HG03175 (cell line): ENCODE measurements at regions not wholly inside any gene's neighbourhood (a gene's known extent, or its start where the extent isn't known, plus 50 kb on each side); places are given as distances from the start of the nearest gene placed in this dataset.
"Not testable (repeated sequence)": the region's sequence is repeated elsewhere in the genome, so short reads cannot be mapped to it uniquely, and the experiment has no call there.

Experiments used
- ATAC-seq: cut with Tn5 transposase; IDR thresholded peaks from one replicate; pipeline ENCODE4 v1.9.1; 2021; ENCODE audit warnings: mild to moderate bottlenecking, moderate library complexity; ENCODE audit not compliant: unreplicated experiment

- ATAC-seq: no peak
These were observed 384.2 kb upstream of the ZNF462 start for GRCh38 chr9:106478727-106479126.

- no peak for ATAC-seq
These were observed 383.3 kb upstream of the ZNF462 start for GRCh38 chr9:106479679-106480078.

DNA sequence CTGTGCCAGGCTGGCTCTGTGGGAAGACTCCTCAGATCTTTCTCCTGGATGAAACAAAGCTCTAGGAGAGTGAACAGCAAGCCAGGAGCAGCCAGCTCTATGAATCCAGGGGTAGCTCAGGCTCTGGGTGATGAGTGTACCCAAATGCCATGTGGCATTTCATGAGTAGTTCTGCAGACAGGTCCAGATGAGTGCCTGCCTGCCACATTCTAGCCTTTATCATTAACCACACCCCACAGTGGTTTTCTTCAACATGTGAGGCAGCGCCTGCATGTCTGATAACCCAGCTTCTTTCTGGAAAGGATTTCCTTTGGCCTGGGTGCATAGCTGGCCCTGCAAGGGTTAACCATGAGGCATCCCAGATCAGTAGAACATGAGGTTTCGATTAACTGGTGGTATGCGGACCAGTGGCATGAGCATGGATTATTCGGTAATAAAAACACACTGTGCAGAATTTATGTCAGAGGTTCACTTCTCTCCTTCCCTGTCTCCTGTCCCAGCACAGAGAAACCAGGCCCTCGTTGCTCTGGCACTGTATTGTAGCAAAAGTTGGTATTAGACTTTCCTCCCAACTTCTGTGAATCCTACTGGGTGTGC, 381.9 kb upstream of the ZNF462 start:
- no peak for ATAC-seq

DNA sequence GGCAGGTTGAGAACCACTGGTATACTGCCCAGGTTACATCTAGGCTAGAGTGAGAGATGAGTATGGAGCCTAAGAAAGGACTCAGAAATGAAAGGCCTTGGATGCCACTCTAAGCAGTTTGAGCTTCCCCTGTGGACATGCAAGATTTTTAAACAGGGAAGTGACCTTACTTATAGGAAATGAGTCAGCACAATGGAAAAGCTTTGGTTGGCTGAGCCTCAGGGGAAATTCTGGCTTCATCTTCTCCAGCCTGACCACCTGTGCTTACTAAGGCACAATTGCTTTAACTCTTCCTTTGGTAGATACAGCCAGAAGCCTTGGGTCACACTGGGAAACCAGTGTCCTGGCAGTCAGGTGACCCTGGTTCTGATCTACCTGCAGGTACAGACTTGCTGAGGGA, 380.2 kb upstream of the ZNF462 start:
- ATAC-seq: no peak

DNA sequence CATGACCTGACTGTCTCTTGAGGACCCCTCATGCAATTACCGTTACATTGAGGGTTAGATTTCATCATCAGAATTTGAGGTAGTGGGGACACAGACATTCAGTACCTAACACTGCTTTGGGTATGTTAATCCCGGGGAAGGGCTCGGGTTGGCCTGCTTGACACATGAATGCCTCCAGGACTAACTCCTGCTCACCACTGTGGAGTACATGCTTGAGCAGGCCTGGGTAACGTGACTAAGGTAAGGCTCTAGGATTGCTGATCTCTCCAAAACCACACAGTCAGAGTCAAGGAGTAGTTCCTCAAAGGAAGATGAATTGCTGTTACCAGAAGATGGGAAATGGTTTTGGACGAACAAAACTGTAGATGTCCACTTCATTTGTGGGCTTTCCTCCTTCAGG, 376.3 kb upstream of the ZNF462 start:
- no peak for ATAC-seq

DNA sequence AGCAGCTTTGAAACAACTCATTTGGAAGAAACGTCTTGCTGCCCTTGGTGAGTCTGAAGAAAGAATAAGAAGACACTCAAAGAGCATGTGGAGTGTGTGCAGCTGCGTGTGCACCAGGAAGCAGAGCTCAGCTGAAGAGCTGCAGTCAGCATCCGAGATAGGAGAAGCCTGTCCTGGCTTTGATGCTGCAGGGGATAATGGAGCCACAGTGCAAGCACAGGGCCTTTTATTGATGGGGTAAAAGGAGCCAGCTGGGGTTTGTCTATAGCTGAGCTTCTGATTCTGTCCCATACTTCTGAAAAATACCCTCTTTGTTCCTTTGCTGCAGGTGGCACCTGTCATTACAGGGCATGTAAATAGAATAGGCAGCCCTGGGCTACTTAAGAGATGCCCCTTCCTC, 375.7 kb upstream of the ZNF462 start:
- ATAC-seq: no peak

GRCh38 chr9:106492126-106492525, 370.8 kb upstream of the ZNF462 start:
- not testable (repeated sequence) for ATAC-seq

- ATAC-seq: no peak
These were observed 362.8 kb upstream of the ZNF462 start for GRCh38 chr9:106500171-106500570.

DNA sequence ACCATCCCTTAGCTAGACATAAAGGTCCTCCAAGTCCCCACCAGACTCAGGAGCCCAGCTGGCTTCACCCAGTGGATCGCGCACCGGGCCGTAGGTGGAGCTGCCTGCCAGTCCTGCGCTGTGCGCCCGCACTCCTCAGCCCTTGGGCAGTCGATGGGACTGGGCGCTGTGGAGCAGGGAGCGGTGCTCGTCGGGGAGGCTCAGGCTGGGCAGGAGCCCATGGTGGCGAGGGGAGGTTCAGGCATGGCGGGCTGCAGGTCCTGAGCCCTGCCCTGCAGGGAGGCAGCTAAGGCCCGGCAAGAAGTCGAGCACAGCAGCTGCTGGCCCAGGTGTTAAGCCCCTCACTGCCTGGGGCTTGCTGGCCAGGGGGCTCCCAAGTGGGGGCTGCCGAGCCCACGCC, 361.8 kb upstream of the ZNF462 start:
- not testable (repeated sequence) for ATAC-seq

- ATAC-seq: no peak
These were observed 360.0 kb upstream of the ZNF462 start for GRCh38 chr9:106502930-106503329.

- ATAC-seq: no peak
These were observed 359.2 kb upstream of the ZNF462 start for GRCh38 chr9:106503759-106504158.

DNA sequence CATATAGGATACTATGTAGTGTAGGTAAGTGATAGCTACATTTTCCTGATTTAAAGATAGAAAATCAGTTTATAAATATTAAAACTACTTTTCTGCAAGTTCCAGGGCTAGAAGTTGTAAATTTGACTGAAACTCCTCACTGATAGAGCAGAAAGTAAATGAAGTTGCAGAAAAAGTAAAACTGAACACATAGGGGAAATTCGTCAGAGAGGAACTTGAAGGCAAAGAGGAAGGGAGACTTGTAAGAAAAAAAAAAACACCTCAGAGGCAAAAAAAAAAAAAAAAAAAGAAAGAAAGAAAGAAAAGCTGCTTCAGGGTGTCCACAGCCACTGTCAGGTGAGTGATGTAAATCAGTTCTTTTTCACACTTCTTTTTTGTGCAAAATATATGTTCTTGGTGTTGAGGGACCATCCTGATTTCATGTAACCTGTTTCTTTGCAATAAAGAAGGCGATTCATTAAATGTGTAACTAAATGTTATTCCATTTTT, 336.2 kb upstream of the ZNF462 start:
- no peak for ATAC-seq

DNA sequence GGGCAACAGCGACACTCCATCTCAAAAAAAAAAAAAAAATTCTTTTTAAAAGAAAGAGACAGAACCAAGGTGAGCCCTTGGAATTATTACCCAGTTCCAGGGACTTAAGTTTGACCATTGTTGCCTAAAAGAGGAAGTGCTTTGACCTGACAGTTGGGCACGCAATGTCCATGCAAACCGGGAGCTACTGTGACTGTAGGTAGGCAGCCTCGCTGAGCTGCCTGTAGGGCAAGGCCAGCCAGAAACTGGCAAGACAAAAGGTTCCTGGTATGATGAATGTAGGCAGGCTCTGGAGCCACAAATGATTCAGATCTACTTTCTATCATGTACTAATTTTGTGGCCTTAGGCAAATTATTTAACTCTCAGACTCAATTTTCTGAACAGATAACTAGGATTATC, 334.8 kb upstream of the ZNF462 start:
- no peak for ATAC-seq

- ATAC-seq: no peak
These were observed 333.4 kb upstream of the ZNF462 start for GRCh38 chr9:106529616-106530015.

- no peak for ATAC-seq
These were observed 331.5 kb upstream of the ZNF462 start for GRCh38 chr9:106531491-106531890.

DNA sequence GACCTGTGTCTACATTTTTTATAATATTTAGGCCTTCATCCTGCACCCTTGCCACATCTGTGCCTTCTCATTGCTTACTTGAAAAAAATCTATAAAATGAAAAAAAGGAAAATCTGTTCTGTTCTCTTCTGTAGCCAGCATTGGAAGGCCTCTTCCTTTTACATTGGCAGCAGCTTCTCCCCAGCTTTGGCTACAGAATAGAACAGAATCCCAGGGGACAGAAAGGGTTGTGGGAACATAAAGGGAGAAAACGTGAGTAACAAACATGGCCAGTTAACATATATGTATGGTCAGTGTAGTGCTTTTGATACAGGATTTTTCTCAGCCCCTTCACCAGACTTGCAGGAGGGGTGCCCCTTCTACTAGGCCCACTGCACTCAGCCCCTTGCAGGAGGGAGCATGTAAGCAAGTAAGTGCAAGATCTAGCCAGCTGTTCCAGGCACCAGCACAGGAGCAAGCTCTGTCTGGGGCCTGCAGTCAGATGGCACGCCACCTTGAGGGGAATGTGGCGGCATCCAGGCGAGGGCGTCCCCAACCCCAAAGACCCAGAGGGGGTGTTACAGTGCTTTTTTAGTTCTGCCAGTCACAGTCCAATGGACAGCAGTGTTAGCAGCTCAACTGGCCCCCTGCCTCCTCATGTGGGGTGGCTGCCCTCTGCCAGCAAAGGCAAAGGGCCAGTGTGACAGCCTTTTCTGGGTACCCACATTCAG, 330.5 kb upstream of the ZNF462 start:
- no peak for ATAC-seq

GRCh38 chr9:106534800-106535199, 328.2 kb upstream of the ZNF462 start:
- no peak for ATAC-seq

DNA sequence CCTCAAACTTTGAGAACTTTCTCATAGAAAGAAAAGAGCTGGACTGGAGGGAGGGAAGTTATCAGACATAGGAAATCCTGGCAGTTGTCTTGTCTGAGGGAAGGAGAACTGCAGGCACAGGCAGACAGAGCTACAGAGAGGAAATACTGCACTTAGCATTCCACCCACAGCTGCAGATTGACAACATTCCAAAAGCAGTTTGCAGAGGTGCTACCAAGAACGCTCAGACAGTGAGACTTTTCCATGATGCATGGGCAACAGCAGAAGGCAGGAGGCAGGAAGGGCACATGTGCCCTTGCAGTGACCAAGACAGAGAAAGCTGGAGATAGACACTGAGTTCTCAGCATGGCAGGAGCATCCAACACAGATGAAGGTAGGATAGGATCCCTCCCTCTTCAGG, 327.5 kb upstream of the ZNF462 start:
- no peak for ATAC-seq

DNA sequence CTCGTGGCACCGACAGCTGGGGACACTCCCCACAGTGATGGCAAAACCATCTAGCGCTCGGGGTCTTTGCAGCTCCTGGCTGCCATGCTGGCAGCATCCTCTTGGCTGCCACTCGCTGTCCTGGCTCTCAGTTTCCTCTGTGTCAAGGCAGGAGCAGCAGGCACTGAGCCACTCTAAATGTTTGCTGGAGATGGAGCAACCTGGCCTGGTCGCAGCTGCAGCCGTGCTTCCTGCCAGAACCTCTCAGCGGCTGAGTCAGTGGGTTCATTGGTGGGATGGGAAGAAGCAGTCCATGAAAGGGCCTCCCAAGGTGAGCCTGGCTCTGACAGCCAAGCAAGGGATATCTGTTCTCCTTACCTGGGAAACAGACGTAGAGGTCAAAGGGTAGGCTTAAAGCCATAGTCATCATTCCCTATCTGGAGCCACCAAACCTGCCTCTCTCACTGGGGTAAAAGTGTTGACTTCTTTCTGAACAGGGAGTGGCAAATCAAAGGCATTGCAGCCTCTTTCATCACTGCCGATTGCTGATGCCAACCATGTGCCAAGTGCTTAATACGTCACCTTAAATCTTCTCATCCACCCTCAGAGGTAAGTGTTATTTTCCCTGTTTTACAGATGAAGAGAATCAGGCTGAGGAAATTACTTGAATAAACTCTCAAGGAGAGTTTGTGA, 304.8 kb upstream of the ZNF462 start:
- no peak for ATAC-seq

DNA sequence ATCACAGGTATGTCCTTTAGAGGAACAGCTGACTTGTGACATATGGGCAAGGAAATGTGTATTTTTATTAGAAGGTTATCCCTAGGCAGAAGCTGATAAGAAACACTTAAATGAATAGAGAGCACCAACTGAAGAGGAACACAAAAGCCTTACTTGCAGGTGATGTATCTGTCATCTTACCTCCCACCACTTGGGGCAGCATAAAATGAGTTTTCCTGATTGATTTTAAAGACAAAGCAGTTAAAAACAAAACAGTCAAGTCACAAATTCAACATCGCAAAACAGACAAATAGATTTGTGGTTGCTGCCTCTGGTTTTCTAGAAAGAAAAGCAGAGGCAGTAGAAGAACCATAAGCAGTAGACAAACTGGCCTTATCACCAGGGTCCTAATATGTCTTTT, 302.4 kb upstream of the ZNF462 start:
- no peak for ATAC-seq

DNA sequence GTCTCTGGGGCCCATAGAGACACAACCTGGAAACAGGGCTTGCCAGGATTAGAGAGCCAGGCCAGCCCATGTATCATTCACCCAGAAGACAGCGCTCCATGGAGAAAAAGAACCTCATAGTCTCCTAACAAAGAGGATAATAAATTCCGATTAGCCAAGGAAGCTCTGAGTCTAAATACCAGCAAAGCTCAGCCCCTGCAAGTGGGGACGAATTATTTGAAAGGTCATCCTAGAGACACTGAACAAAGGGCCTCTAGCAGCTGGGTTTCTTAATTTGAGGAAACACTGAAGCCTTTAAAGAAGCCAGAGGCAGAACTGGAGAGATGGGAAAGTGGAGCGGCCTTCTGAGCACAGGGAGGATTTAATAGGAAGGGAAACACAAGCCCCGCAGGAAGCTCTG, 287.1 kb upstream of the ZNF462 start:
- ATAC-seq: no peak

- no peak for ATAC-seq
These were observed 286.7 kb upstream of the ZNF462 start for GRCh38 chr9:106576232-106576760.
